ENCODE measurements at regions not wholly inside any gene's neighbourhood (a gene's known extent, or its start where the extent isn't known, plus 50 kb on each side); places are given as distances from the start of the nearest gene placed in this dataset.

DNA sequence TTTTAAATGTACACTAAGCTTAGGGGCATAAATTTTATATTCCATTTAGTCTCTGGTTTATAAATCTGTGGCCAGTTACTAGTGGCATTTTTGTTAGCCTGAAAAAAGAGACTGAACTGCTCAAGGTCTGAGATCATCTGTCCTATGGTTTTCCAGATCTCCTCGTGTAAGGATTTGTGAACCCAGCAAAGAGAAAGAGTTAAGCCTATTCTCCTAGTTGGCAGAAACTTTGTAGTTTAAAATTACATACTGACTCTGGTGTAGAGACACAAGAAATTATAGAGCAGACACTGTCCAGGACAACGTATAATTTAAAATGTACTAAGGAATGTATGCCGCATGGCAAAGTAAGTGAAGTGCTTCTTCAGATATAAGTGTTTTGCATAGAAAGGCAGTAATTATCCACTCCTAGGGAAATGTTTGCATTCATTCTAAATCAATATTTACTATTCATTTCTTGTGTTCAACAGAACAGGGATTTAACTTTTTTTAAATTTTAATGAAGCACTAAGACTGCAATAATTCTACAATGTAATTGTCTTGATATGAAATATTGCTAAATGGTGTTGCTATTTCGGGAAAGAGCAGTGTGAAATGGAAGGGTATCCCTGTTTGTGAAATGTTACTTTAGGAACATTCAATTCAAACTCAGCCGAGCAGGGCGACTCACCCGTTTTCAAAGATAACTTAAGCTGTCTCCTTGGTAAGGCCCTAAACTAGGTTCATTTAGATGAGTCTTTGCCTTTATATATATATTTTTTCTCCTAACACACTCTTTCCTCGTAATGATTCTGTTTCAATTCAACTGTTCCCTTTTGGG is 508.4 kb upstream of the ZEB2 start:
- DNase-seq (ENCODE audit: low read depth in 2 of 2) = no peak

DNA sequence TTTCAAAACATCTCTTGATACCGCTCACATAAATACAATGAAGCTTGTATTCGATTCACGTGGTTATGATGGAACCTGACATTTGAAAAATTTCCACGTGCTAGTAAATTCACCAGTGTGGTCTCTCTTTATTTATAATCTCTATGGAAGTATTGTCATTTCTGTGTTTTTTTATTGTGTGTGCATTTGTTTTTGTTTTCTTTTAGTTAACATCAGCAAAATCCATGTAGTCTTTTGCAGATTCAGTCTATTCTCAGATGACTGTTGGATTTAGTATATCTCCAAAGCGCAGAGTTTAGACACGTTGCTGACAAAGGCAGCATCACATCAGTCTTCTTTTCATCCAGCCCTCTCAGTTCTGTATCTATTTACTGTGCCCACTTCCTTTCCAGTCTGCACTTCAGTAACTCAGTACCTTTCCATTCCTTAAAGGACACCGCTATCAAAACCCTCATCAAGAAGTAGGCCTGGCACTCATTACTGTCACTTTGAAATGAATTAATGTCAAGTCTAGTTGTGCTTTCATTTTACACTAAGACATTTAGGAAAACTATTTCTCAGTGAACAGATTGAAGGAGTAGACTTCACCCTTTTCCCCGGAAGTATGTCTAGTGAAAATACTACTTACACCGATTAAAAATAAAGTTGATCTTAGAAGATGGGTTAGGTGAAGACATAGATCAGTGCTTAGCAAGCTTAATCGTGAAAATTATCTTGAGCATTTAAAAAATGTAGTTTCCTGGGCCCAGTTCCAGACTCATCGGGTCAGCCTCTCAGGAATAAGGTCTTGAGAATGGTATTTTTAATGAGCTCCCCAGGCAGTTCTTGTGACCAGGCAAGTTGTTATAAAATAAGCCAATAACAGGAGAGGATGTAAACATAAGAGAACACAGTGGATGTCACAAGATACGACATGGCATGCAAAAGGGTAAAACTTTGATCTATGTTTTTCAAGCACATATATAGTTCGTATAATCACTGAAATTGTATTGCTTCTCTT is 506.8 kb upstream of the ZEB2 start:
- DNase-seq (ENCODE audit: low read depth in 2 of 2) = no peak

DNA sequence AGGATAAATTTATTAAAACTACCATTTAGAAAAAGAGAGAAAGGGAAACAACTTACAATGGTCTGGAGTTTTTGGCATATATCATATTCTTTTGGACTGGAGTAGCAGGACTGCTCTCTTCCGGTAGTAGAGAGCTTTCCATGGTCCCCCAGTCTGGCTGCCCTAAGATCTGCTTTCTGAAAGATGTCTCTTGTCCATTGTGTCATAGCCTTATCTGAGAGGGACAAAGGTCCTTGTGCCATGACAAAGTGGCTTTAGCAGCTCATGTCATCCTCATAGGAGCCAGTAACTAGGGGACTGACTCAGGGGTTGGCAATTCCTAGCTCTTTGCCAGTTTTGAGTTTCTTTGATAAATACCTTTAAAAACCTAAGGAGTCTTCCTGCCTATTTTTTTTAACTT is 505.5 kb upstream of the ZEB2 start:
- no peak for DNase-seq (ENCODE audit: low read depth in 2 of 2)

- no peak for DNase-seq (ENCODE audit: low read depth in 2 of 2)
These were observed 503.5 kb upstream of the ZEB2 start for GRCh38 chr2:145023334-145023934.

DNA sequence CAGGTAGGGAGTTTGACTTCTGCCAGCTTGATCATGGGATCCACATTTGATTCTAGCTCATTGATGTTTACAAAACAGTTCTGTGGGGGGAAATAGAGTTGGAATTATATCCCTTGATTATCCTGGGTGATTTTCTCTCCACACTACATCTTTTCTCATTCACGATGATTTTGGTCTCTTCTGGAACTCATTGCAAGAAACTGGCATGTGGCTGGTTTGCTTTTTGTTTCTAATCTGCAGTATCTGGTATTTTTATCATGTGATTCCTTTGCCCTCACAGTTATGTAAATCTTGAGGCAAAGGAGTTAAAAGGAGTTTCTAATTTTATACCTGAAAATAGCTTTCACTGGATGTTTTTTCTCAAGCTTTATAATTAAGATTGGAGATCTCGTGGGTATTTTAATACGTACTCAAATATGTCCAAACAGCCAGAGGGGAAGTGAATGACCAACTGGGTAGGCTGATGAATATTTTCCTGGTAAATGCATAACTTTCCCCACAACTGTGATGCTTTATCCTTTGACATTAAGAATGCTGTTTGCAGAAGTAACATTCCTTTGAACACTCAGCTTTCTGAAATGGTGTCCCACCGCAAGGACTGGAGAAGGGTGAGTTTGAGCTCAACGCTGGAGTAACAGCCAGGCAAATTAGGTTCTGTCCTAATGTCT is 502.9 kb upstream of the ZEB2 start:
- no peak for DNase-seq (ENCODE audit: low read depth in 2 of 2)

- DNase-seq (ENCODE audit: low read depth in 2 of 2) = no peak
These were observed 502.2 kb upstream of the ZEB2 start for GRCh38 chr2:145021962-145022665.

DNA sequence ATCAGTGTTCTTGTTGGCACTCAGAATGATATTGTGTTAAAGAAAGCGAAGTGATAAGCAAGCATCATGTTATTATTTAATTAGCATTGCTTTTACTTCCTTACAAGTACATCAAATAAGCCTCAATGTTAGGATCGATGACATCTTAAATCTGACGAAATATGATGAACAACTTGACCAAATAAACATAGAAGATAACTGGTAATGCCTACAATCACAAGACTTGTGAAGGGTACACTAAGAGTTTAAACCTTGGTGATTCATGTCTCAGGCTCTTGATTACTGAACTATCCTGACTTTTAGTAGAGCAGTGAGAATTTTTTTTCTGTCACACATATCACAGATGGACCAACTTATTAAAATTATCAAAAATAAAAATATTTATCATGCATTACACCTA is 500.8 kb upstream of the ZEB2 start:
- no peak for DNase-seq (ENCODE audit: low read depth in 2 of 2)

GRCh38 chr2:145020139-145020538 is 500.2 kb upstream of the ZEB2 start:
- DNase-seq (ENCODE audit: low read depth in 2 of 2) = no peak

GRCh38 chr2:145018502-145018901 is 498.6 kb upstream of the ZEB2 start:
- DNase-seq (ENCODE audit: low read depth in 2 of 2) = no peak

- no peak for DNase-seq (ENCODE audit: low read depth in 2 of 2)
These were observed 497.2 kb upstream of the ZEB2 start for GRCh38 chr2:145017149-145017548.

DNA sequence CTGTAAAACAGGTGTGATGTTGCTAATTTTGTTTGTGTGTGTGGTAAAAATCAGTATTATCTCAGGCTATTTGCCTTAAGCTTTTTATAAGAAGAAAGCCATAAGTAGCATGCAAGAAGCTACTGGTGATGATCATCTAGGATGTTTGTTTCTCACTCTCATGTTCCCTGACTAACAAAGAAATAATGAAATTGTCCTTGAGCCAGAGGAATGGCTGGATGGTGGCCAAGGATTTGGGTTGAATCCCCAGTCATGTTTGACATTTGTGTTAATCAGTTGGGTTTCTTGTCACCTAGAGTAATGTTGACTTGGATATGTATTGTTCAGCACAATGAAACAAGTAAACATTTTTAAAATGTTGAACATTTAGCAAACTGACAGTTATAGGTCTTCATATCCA is 496.8 kb upstream of the ZEB2 start:
- no peak for DNase-seq (ENCODE audit: low read depth in 2 of 2)

GRCh38 chr2:145015561-145015960 is 495.6 kb upstream of the ZEB2 start:
- DNase-seq (ENCODE audit: low read depth in 2 of 2) = no peak

- no peak for DNase-seq (ENCODE audit: low read depth in 2 of 2)
These were observed 492.9 kb upstream of the ZEB2 start for GRCh38 chr2:145012806-145013205.

DNA sequence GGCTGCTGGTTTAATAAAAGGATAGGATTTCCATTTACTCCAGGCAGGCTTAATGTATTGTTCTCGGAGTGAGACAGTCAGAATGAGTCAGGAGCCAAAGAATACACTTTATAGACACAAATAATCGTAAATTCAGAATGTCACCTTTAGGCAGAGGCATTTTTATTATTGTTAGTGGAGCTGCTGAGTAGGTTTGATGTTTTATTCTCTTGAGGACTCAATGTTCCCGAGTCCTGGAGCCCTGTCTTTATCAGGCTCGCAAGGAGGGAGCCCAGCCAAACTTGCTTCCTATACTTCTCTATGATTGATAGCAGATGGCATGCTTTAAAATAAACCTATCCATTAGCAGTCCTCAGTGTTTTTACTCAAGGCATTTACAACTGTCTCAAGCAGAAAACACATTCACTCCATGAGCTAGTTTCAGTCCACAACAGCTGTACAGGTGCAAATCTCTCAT is 492.3 kb upstream of the ZEB2 start:
- no peak for DNase-seq (ENCODE audit: low read depth in 2 of 2)

DNA sequence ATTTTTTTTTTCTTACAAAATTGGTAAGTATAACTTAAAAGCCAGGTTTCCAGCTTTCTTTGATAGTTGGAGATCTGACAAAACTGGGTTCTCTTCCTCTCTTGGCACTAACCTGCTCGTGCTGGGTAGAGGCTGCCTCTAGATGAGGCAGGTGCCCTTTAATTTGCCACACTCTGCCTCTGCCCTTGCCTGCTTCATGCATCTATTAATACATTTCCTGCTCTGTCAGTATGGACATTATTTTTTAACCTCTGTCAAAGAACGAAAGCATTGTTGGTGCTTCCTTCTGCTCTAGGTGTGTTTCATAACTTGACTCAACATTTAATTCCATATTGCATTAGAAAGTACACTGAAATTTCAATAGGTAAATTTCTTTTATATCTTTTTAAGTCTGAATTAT is 490.7 kb upstream of the ZEB2 start:
- no peak for DNase-seq (ENCODE audit: low read depth in 2 of 2)

GRCh38 chr2:145007960-145008263 is 488.0 kb upstream of the ZEB2 start:
- DNase-seq (ENCODE audit: low read depth in 2 of 2) = no peak

- DNase-seq (ENCODE audit: low read depth in 2 of 2) = no peak
These were observed 487.4 kb upstream of the ZEB2 start for GRCh38 chr2:145007093-145007959.

DNA sequence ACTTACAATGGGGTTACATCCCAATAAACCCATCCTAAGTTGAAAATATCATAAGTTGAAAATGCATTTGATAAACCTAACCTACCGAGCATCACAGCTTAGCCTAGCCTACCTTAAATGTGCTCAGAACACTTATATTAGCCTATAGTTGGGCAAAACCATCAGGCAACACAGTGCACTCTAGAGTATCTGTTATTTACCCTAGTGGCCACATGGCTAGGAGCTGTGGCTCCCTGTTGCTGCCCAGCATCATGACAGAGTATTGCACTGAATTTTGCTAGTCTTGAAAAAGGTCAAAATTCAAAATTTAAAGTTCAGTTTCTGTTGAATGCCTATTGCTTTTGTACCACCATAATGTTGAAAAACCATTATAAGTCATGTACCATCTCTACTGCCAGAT is 482.7 kb upstream of the ZEB2 start:
- no peak for DNase-seq (ENCODE audit: low read depth in 2 of 2)

GRCh38 chr2:145000376-145000775 is 480.5 kb upstream of the ZEB2 start:
- no peak for DNase-seq (ENCODE audit: low read depth in 2 of 2)

- no peak for DNase-seq (ENCODE audit: low read depth in 2 of 2)
These were observed 480.0 kb upstream of the ZEB2 start for GRCh38 chr2:144999936-145000335.

Data from stimulated activated CD4-positive, alpha-beta T cell treated with anti-CD3 and anti-CD28 coated beads, Interleukin-1b, Interleukin-23, amount 100 ng/mL, for 4 hours (primary cell).